Liver (tissue), 8 donors: ENCODE measurements at regions not wholly inside any gene's neighbourhood (a gene's known extent, or its start where the extent isn't known, plus 50 kb on each side); places are given as distances from the start of the nearest gene placed in this dataset.

Experiments used
- DNase-seq: peaks from one replicate; pipeline ENCODE4 v3.0.0-alpha.2; 2017; ENCODE audit warnings: low spot score
- H3K27ac ChIP-seq, 2 donors: one replicate each; pipeline ENCODE4 v1.7.0; 2013; ENCODE audit warnings: inconsistent platforms in 2 of 2, low read length in 2 of 2, control low read depth in 1 of 2, low read depth in 1 of 2, mild to moderate bottlenecking in 1 of 2
- H3K27me3 ChIP-seq, 4 donors: one replicate each; pipeline versions ENCODE4 v1.6.1 to v1.7.0; 2013; ENCODE audit warnings: low read length in 3 of 4, inconsistent platforms in 1 of 4, mild to moderate bottlenecking in 1 of 4, moderate library complexity in 1 of 4; ENCODE audit not compliant: control insufficient read depth in 4 of 4, insufficient read depth in 4 of 4
- H3K36me3 ChIP-seq, 4 donors: one replicate each; pipeline versions ENCODE4 v1.6.1 to v1.7.0; 2013; ENCODE audit warnings: low read length in 3 of 4, mild to moderate bottlenecking in 3 of 4, low read depth in 1 of 4, moderate library complexity in 1 of 4; ENCODE audit not compliant: control insufficient read depth in 4 of 4, insufficient read depth in 3 of 4
- H3K4me1 ChIP-seq, 4 donors: one replicate each; pipeline versions ENCODE4 v1.6.1 to v1.7.0; 2013; ENCODE audit warnings: low read length in 3 of 4, mild to moderate bottlenecking in 3 of 4, moderate library complexity in 1 of 4; ENCODE audit not compliant: control insufficient read depth in 4 of 4, insufficient read depth in 4 of 4
- H3K4me3 ChIP-seq, 3 donors: one replicate each; pipeline versions ENCODE4 v1.6.1 to v1.7.0; 2013; ENCODE audit warnings: low read length in 3 of 3, control low read depth in 1 of 3, low read depth in 1 of 3, mild to moderate bottlenecking in 1 of 3
- H3K9ac ChIP-seq, 2 donors: one replicate each; pipeline ENCODE4 v1.7.0; 2013; ENCODE audit warnings: low read length in 2 of 2, mild to moderate bottlenecking in 2 of 2, moderate library complexity in 2 of 2, control low read depth in 1 of 2, low read depth in 1 of 2
- H3K9me3 ChIP-seq, 4 donors: one replicate each; pipeline versions ENCODE4 v1.6.1 to v1.7.0; 2013; ENCODE audit warnings: low read length in 3 of 4; ENCODE audit not compliant: control insufficient read depth in 4 of 4
- CTCF ChIP-seq: fragments of 150-350 bp; IDR thresholded peaks from 2 replicates; pipeline ENCODE4 v1.5.1; 2017; ENCODE audit warnings: improper control_type of control experiment, low read depth, low read length; ENCODE audit not compliant: missing input control
- EGR1 ChIP-seq, 2 donors: IDR thresholded peaks; 2 replicates each; pipeline ENCODE4 v1.6.1; 2016 to 2018; ENCODE audit warnings: antibody characterized with exemption in 2 of 2, low read depth in 2 of 2
- FOXA1 ChIP-seq: IDR thresholded peaks from 2 replicates; pipeline ENCODE4 v1.6.1; 2016; ENCODE audit warnings: antibody characterized with exemption
- FOXA2 ChIP-seq: IDR thresholded peaks from 2 replicates; pipeline ENCODE4 v1.6.1; 2016; ENCODE audit warnings: antibody characterized with exemption
- GABPA ChIP-seq, 2 donors: IDR thresholded peaks in 1 of 2; conservative IDR thresholded peaks in 1 of 2; 2 replicates each; pipeline ENCODE4 v1.6.1; 2016; ENCODE audit warnings: antibody characterized with exemption in 2 of 2, mild to moderate bottlenecking in 1 of 2, moderate library complexity in 1 of 2
- HNF4A ChIP-seq, 2 donors: conservative IDR thresholded peaks; 2 replicates each; pipeline ENCODE4 v1.6.1; 2016; ENCODE audit warnings: antibody characterized with exemption in 2 of 2, mild to moderate bottlenecking in 2 of 2
- HNF4G ChIP-seq: IDR thresholded peaks from 2 replicates; pipeline ENCODE4 v1.6.1; 2016; ENCODE audit warnings: antibody characterized with exemption
- JUND ChIP-seq, 2 donors: IDR thresholded peaks; 2 replicates each; pipeline ENCODE4 v1.6.1; 2016; ENCODE audit warnings: antibody characterized with exemption in 2 of 2
- MAX ChIP-seq: IDR thresholded peaks from 2 replicates; pipeline ENCODE4 v1.6.1; 2016; ENCODE audit warnings: antibody characterized with exemption
- NR2F2 ChIP-seq: IDR thresholded peaks from 2 replicates; pipeline ENCODE4 v1.6.1; 2016; ENCODE audit warnings: antibody characterized with exemption
- RAD21 ChIP-seq, 2 donors: IDR thresholded peaks; 2 replicates each; pipeline ENCODE4 v1.6.1; 2016; ENCODE audit warnings: antibody characterized with exemption in 2 of 2, mild to moderate bottlenecking in 2 of 2
- RXRA ChIP-seq, 2 donors: IDR thresholded peaks; 2 replicates each; pipeline ENCODE4 v1.6.1; 2017 to 2018; ENCODE audit warnings: antibody characterized with exemption in 2 of 2, mild to moderate bottlenecking in 1 of 2
- SP1 ChIP-seq: IDR thresholded peaks from 2 replicates; pipeline ENCODE4 v1.6.1; 2018; ENCODE audit warnings: antibody characterized with exemption, mild to moderate bottlenecking
- TAF1 ChIP-seq: conservative IDR thresholded peaks from 2 replicates; pipeline ENCODE4 v1.6.1; 2016; ENCODE audit warnings: antibody characterized with exemption, mild to moderate bottlenecking
- YY1 ChIP-seq: IDR thresholded peaks from 2 replicates; pipeline ENCODE4 v1.6.1; 2016; ENCODE audit warnings: antibody characterized with exemption, mild to moderate bottlenecking
- WGBS: extraction: QIAGEN DNeasy Blood & Tissue Kit; methylation state at CpG from one replicate; pipeline ENCODE4 v1.1.7; 2013; 5-methylcytosine and 5-hydroxymethylcytosine counted together
- TF ChIP-seq, protein P1 (sequence below): IDR thresholded peaks from 2 replicates; pipeline ENCODE4 v1.6.1; 2016; ENCODE audit warnings: antibody characterized with exemption
- TF ChIP-seq, protein P2 (sequence below): IDR thresholded peaks from 2 replicates; pipeline ENCODE4 v1.6.1; 2016; ENCODE audit warnings: antibody characterized with exemption
- donor health status: healthy.
- donor health status: healthy.
- donor health status: healthy.
- donor health status: healthy.
- donor health status: healthy.

- TF ChIP-seq FOXA2 (peak; percentile 55), SP1 (peak; percentile 77), HNF4A (conservative IDR thresholded peaks at IDR 0.05) (peak; percentile 90 to 93), GABPA (IDR thresholded peaks at IDR 0.05 in 1 of 2, conservative IDR thresholded peaks at IDR 0.05 in 1 of 2) (peak in 1 of 2 donors; percentile 19), EGR1 (IDR thresholded peaks at IDR 0.05; ENCODE audit: low read depth in 2 of 2) (peak; percentile 0 to 40)
These were observed 58.3 kb upstream of the UPP2 start (continued) for GRCh38 chr2:158043181-158043948.

DNA sequence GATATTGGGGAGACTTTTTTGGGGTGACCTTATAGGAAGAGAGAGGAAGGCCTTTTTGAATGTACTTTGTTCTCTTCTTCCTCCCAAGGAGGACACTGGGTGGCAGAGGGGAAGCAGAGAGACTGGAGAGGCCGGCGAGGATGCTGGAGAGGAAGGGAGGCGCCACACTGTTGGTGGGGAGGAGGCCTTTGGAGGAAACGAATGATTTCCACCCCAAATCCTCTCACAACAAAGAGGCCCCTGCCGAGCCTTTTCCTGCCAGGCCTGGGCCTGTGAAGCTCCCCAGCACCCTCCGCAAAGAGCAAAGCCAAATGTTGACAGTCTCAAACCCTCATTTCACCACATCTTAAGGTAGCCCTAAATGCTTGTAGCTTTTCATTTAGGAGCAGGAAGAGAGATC, 59.0 kb upstream of the UPP2 start:
- Histone ChIP-seq H3K4me1 (peaks cover 6 to 17% (median 13%) of the 10 kb centered on the region in 4 donors), H3K9me3 (no peaks in the 10 kb centered on the region), H3K27me3 (no peaks in the 10 kb centered on the region), H3K4me3 (no peak overlapping the region), H3K9ac (no peak overlapping the region), H3K36me3 (no peaks in the 10 kb centered on the region), H3K27ac (peak overlapping the region; percentile 19 to 35)
- WGBS, result 79% methylated on average over 6 of the region's 6 CpGs
- DNase-seq, result no peak
- TF ChIP-seq RXRA (IDR thresholded peaks at IDR 0.05) (no peak), SP1 (no peak), MAX (no peak), FOXA1 (no peak), GABPA (IDR thresholded peaks at IDR 0.05 in 1 of 2, conservative IDR thresholded peaks at IDR 0.05 in 1 of 2) (no peak), CTCF (no peak), HNF4A (conservative IDR thresholded peaks at IDR 0.05) (no peak), RAD21 (IDR thresholded peaks at IDR 0.05) (no peak), FOXA2 (no peak), NR2F2 (no peak), HNF4G (no peak), YY1 (no peak)
- TF ChIP-seq, protein P1, sequence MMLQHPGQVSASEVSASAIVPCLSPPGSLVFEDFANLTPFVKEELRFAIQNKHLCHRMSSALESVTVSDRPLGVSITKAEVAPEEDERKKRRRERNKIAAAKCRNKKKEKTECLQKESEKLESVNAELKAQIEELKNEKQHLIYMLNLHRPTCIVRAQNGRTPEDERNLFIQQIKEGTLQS, result no peak

DNA sequence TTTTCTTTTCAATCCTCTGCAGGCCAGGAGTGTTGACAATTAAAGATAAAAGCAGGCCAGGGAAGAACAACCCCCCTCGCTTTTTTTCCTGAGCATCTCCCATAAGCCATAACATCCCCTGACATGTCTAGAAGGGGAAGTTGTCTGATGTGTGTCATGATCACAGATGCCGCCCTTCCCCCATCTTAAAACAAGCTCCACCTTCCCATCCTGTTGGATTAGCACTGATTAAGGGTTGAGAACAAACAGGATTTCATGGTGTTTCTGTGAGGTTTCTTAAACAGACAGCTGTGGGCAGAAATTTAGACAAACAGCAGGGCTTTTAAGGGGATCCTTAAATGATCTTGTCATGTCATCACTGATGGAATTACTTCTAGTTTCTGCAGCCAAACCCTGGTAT, 59.4 kb upstream of the UPP2 start:
- TF ChIP-seq HNF4G, result no peak
- no peak for TF ChIP-seq TAF1
- TF ChIP-seq, protein P1, result no peak
- no peak for TF ChIP-seq HNF4A (conservative IDR thresholded peaks at IDR 0.05)
- no peak for TF ChIP-seq NR2F2
- TF ChIP-seq EGR1 (IDR thresholded peaks at IDR 0.05; ENCODE audit: low read depth in 2 of 2), result no peak
- TF ChIP-seq RAD21 (IDR thresholded peaks at IDR 0.05), result no peak
- no peak for TF ChIP-seq YY1
- TF ChIP-seq CTCF, result no peak
- TF ChIP-seq, protein P2, sequence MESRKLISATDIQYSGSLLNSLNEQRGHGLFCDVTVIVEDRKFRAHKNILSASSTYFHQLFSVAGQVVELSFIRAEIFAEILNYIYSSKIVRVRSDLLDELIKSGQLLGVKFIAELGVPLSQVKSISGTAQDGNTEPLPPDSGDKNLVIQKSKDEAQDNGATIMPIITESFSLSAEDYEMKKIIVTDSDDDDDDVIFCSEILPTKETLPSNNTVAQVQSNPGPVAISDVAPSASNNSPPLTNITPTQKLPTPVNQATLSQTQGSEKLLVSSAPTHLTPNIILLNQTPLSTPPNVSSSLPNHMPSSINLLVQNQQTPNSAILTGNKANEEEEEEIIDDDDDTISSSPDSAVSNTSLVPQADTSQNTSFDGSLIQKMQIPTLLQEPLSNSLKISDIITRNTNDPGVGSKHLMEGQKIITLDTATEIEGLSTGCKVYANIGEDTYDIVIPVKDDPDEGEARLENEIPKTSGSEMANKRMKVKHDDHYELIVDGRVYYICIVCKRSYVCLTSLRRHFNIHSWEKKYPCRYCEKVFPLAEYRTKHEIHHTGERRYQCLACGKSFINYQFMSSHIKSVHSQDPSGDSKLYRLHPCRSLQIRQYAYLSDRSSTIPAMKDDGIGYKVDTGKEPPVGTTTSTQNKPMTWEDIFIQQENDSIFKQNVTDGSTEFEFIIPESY, result no peak
- no peak for TF ChIP-seq MAX
- TF ChIP-seq JUND (IDR thresholded peaks at IDR 0.05), result no peak
- no peak for TF ChIP-seq GABPA (IDR thresholded peaks at IDR 0.05 in 1 of 2, conservative IDR thresholded peaks at IDR 0.05 in 1 of 2)
- TF ChIP-seq SP1, result no peak
- TF ChIP-seq FOXA2, result no peak
- TF ChIP-seq FOXA1, result no peak
- no peak overlapping the region for H3K27ac ChIP-seq
- H3K4me3 ChIP-seq, result no peak overlapping the region
- no peaks in the 10 kb centered on the region for H3K27me3 ChIP-seq
- WGBS, result 66% methylated on average over 2 of the region's 2 CpGs
- H3K4me1 ChIP-seq, result peaks cover 6 to 17% (median 13%) of the 10 kb centered on the region in 4 donors
- H3K9ac ChIP-seq, result no peak overlapping the region
- H3K9me3 ChIP-seq, result no peaks in the 10 kb centered on the region
- no peak for DNase-seq
- H3K36me3 ChIP-seq, result no peaks in the 10 kb centered on the region
